Erythroblast (primary cell): ENCODE measurements at regions not wholly inside any gene's neighbourhood (a gene's known extent, or its start where the extent isn't known, plus 50 kb on each side); places are given as distances from the start of the nearest gene placed in this dataset.

ENCODE experiments used
- GATA1 ChIP-seq: IDR thresholded peaks from 2 replicates; pipeline ENCODE4 v1.6.1; 2011; ENCODE audit warnings: low read depth, mild to moderate bottlenecking, control low read depth, low read length, moderate library complexity
- POLR2A ChIP-seq: IDR thresholded peaks from 2 replicates; pipeline ENCODE4 v1.6.1; 2011; ENCODE audit warnings: mild to moderate bottlenecking, low read length

- no peak for TF ChIP-seq POLR2A
- no peak for TF ChIP-seq GATA1
Observed at GRCh38 chr1:95723346-95723745, 489.3 kb downstream of the RWDD3 start.
